WTC11 (cell line): ENCODE measurements at regions not wholly inside any gene's neighbourhood (a gene's known extent, or its start where the extent isn't known, plus 50 kb on each side); places are given as distances from the start of the nearest gene placed in this dataset.

Source experiments
- ATF3 ChIP-seq: sonication (generic); formaldehyde crosslinking; conservative IDR thresholded peaks from 2 replicates; pipeline ENCODE4 v1.8.1; 2022; ENCODE audit warnings: mild to moderate bottlenecking, missing genetic modification reagents
- ATF6 ChIP-seq: sonication (generic); formaldehyde crosslinking; IDR thresholded peaks from 2 replicates; pipeline ENCODE4 v1.8.1; 2023; ENCODE audit warnings: mild to moderate bottlenecking, missing genetic modification reagents
- NR2C2 ChIP-seq: sonication (generic); formaldehyde crosslinking; IDR thresholded peaks from 2 replicates; pipeline ENCODE4 v1.8.0; 2022; ENCODE audit warnings: mild to moderate bottlenecking, missing genetic modification reagents
- TF ChIP-seq, protein P1 (sequence below): sonication (generic); formaldehyde crosslinking; IDR thresholded peaks from 2 replicates; pipeline ENCODE4 v1.8.1; 2023; ENCODE audit warnings: mild to moderate bottlenecking, moderate library complexity, missing genetic modification reagents
- TF ChIP-seq, protein P2 (sequence below): sonication (generic); formaldehyde crosslinking; IDR thresholded peaks from 2 replicates; pipeline ENCODE4 v1.8.0; 2022; ENCODE audit warnings: missing genetic modification reagents

DNA sequence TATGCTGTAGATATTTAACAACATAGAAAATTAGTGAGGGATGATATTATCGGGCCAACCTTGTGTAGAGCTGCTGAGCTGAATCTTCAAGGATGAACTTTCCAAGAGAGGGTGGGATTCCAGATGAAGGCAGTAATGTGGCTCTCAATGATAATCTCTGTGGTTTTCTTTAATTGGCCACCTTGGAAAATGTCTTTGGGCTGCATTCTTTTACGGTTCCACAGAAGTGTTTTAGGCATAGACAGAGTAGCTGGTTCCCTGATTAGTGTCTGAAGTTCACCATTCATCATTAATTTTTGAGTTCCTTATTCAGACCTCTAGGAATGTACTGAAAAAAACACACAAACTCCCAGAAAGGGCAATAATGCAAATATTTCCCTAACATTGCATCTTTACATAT lies 1566.9 kb upstream of the PIK3C3 start:
- TF ChIP-seq, protein P1, sequence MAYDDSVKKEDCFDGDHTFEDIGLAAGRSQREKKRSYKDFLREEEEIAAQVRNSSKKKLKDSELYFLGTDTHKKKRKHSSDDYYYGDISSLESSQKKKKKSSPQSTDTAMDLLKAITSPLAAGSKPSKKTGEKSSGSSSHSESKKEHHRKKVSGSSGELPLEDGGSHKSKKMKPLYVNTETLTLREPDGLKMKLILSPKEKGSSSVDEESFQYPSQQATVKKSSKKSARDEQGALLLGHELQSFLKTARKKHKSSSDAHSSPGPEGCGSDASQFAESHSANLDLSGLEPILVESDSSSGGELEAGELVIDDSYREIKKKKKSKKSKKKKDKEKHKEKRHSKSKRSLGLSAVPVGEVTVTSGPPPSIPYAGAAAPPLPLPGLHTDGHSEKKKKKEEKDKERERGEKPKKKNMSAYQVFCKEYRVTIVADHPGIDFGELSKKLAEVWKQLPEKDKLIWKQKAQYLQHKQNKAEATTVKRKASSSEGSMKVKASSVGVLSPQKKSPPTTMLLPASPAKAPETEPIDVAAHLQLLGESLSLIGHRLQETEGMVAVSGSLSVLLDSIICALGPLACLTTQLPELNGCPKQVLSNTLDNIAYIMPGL = no peak
- TF ChIP-seq, protein P2, sequence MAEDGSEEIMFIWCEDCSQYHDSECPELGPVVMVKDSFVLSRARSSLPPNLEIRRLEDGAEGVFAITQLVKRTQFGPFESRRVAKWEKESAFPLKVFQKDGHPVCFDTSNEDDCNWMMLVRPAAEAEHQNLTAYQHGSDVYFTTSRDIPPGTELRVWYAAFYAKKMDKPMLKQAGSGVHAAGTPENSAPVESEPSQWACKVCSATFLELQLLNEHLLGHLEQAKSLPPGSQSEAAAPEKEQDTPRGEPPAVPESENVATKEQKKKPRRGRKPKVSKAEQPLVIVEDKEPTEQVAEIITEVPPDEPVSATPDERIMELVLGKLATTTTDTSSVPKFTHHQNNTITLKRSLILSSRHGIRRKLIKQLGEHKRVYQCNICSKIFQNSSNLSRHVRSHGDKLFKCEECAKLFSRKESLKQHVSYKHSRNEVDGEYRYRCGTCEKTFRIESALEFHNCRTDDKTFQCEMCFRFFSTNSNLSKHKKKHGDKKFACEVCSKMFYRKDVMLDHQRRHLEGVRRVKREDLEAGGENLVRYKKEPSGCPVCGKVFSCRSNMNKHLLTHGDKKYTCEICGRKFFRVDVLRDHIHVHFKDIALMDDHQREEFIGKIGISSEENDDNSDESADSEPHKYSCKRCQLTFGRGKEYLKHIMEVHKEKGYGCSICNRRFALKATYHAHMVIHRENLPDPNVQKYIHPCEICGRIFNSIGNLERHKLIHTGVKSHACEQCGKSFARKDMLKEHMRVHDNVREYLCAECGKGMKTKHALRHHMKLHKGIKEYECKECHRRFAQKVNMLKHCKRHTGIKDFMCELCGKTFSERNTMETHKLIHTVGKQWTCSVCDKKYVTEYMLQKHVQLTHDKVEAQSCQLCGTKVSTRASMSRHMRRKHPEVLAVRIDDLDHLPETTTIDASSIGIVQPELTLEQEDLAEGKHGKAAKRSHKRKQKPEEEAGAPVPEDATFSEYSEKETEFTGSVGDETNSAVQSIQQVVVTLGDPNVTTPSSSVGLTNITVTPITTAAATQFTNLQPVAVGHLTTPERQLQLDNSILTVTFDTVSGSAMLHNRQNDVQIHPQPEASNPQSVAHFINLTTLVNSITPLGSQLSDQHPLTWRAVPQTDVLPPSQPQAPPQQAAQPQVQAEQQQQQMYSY (CRISPR knock-in tag) = no peak
- TF ChIP-seq ATF3 (CRISPR knock-in tag) (no peak), ATF6 (CRISPR knock-in tag) (no peak), NR2C2 (no peak)
